H9 (cell line): ENCODE measurements at regions not wholly inside any gene's neighbourhood (a gene's known extent, or its start where the extent isn't known, plus 50 kb on each side); places are given as distances from the start of the nearest gene placed in this dataset.

Experiments
- DNase-seq: peaks from one replicate; pipeline ENCODE4 v3.0.0-alpha.2; 2017
- H2AFZ ChIP-seq: one replicate; pipeline ENCODE4 v1.6.1; 2013; ENCODE audit warnings: mild to moderate bottlenecking, low read length, control low read depth, moderate library complexity
- H2AK5ac ChIP-seq: 2 replicates; pipeline ENCODE4 v1.6.1; 2013; ENCODE audit warnings: low read length, control low read depth, mixed read lengths; ENCODE audit not compliant: insufficient read length
- H2BK120ac ChIP-seq: one replicate; pipeline ENCODE4 v1.6.1; 2013; ENCODE audit warnings: low read depth, mild to moderate bottlenecking, low read length, control low read depth, inconsistent platforms; ENCODE audit not compliant: poor library complexity, severe bottlenecking
- H2BK12ac ChIP-seq: 2 replicates; pipeline ENCODE4 v1.6.1; 2013; ENCODE audit warnings: low read length, control low read depth, mixed read lengths, low read depth; ENCODE audit not compliant: insufficient read length
- H2BK15ac ChIP-seq: 2 replicates; pipeline ENCODE4 v1.6.1; 2013; ENCODE audit warnings: low read depth, low read length, control low read depth
- H2BK20ac ChIP-seq: one replicate; pipeline ENCODE4 v1.6.1; 2013; ENCODE audit warnings: low read depth, mild to moderate bottlenecking, low read length, control low read depth, inconsistent platforms; ENCODE audit not compliant: poor library complexity, severe bottlenecking
- H2BK5ac ChIP-seq: 2 replicates; pipeline ENCODE4 v1.6.1; 2013; ENCODE audit warnings: low read length, control low read depth, mixed read lengths; ENCODE audit not compliant: insufficient read length
- H3K14ac ChIP-seq: 2 replicates; pipeline ENCODE4 v1.6.1; 2013; ENCODE audit warnings: low read length, control low read depth; ENCODE audit not compliant: insufficient read depth
- H3K18ac ChIP-seq: 2 replicates; pipeline ENCODE4 v1.6.1; 2013; ENCODE audit warnings: low read depth, mild to moderate bottlenecking, mixed read lengths, low read length, control low read depth; ENCODE audit not compliant: insufficient read length
- H3K23ac ChIP-seq: 2 replicates; pipeline ENCODE4 v1.6.1; 2013; ENCODE audit warnings: low read length, control low read depth, mixed read lengths, low read depth; ENCODE audit not compliant: insufficient read length
- H3K23me2 ChIP-seq: 2 replicates; pipeline ENCODE4 v1.6.1; 2013; ENCODE audit warnings: low read depth, mild to moderate bottlenecking, mixed read lengths, low read length, control low read depth; ENCODE audit not compliant: insufficient read length, poor library complexity, severe bottlenecking
- H3K27ac ChIP-seq: 2 replicates; pipeline ENCODE4 v1.5.1; 2013; ENCODE audit warnings: low read length, control low read depth, mixed read lengths, low read depth; ENCODE audit not compliant: insufficient read length
- H3K27me3 ChIP-seq: 2 replicates; pipeline ENCODE4 v1.6.1; 2013; ENCODE audit warnings: low read length, control low read depth, inconsistent platforms; ENCODE audit not compliant: insufficient read depth
- H3K4ac ChIP-seq: 2 replicates; pipeline ENCODE4 v1.6.1; 2013; ENCODE audit warnings: low read depth, mild to moderate bottlenecking, control low read depth, inconsistent platforms, low read length, moderate library complexity
- H3K4me1 ChIP-seq: 2 replicates; pipeline ENCODE4 v1.6.1; 2013; ENCODE audit warnings: low read length, control low read depth, inconsistent platforms; ENCODE audit not compliant: insufficient read depth
- H3K4me2 ChIP-seq: 2 replicates; pipeline ENCODE4 v1.6.1; 2013; ENCODE audit warnings: low read length, control low read depth, mixed read lengths; ENCODE audit not compliant: insufficient read length, insufficient read depth
- H3K56ac ChIP-seq: 2 replicates; pipeline ENCODE4 v1.6.1; 2013; ENCODE audit warnings: low read depth, mild to moderate bottlenecking, mixed read lengths, low read length, control low read depth; ENCODE audit not compliant: insufficient read length
- H3K79me1 ChIP-seq: 2 replicates; pipeline ENCODE4 v1.6.1; 2013; ENCODE audit warnings: low read depth, mild to moderate bottlenecking, moderate library complexity, low read length, control low read depth, inconsistent platforms; ENCODE audit not compliant: insufficient read depth, poor library complexity, severe bottlenecking
- H3K79me2 ChIP-seq: 2 replicates; pipeline ENCODE4 v1.6.1; 2013; ENCODE audit warnings: low read length, control low read depth, inconsistent platforms; ENCODE audit not compliant: insufficient read depth
- H3K9ac ChIP-seq: 2 replicates; pipeline ENCODE4 v1.6.1; 2013; ENCODE audit warnings: low read length, control low read depth, mixed read lengths; ENCODE audit not compliant: insufficient read length; ENCODE audit errors: extremely low read depth
- H3K9me3 ChIP-seq: one replicate; pipeline ENCODE4 v1.6.1; 2013; ENCODE audit warnings: low read depth, low read length, inconsistent platforms; ENCODE audit not compliant: control insufficient read depth
- H3T11ph ChIP-seq: one replicate; pipeline ENCODE4 v1.6.1; 2013; ENCODE audit warnings: mild to moderate bottlenecking, low read length, control low read depth, inconsistent platforms
- H4K20me1 ChIP-seq: one replicate; pipeline ENCODE4 v1.6.1; 2013; ENCODE audit not compliant: control insufficient read depth, insufficient read length, insufficient read depth
- H4K5ac ChIP-seq: 2 replicates; pipeline ENCODE4 v1.6.1; 2013; ENCODE audit warnings: low read depth, mild to moderate bottlenecking, mixed read lengths, low read length, control low read depth; ENCODE audit not compliant: insufficient read length
- H4K8ac ChIP-seq: replicated peaks from 2 replicates; pipeline ENCODE4 v1.6.1; 2013; ENCODE audit warnings: low read length, control low read depth, mixed read lengths, low read depth; ENCODE audit not compliant: insufficient read length
- H4K91ac ChIP-seq: 2 replicates; pipeline ENCODE4 v1.6.1; 2013; ENCODE audit warnings: low read depth, mild to moderate bottlenecking, moderate library complexity, mixed read lengths, low read length, control low read depth; ENCODE audit not compliant: insufficient read length
- H3K27ac Mint-ChIP-seq, 3 experiments: 2 replicates in 2 of 3; 3 replicates in 1 of 3; pipeline ENCODE4 v1.8.0; 2020 to 2021; ENCODE audit warnings: mixed read lengths in 3 of 3, mild to moderate bottlenecking in 1 of 3, moderate library complexity in 1 of 3
- H3K27me3 Mint-ChIP-seq: 2 replicates; pipeline ENCODE4 v1.8.0; 2021; ENCODE audit warnings: low read depth, mild to moderate bottlenecking, moderate library complexity, mixed read lengths
- H3K36me3 Mint-ChIP-seq, 3 experiments: 2 replicates in 2 of 3; 3 replicates in 1 of 3; pipeline ENCODE4 v1.8.0; 2020 to 2021; ENCODE audit warnings: low read depth in 3 of 3, mixed read lengths in 3 of 3; ENCODE audit not compliant: insufficient read depth in 1 of 3
- H3K4me1 Mint-ChIP-seq, 2 experiments: 2 replicates each; pipeline ENCODE4 v1.8.0; 2020; ENCODE audit warnings: mixed read lengths in 2 of 2
- H3K4me3 Mint-ChIP-seq, 2 experiments: 2 replicates in 1 of 2; 3 replicates in 1 of 2; pipeline ENCODE4 v1.8.0; 2020 to 2021; ENCODE audit warnings: mild to moderate bottlenecking in 2 of 2, mixed read lengths in 2 of 2, moderate library complexity in 1 of 2
- H3K9me3 Mint-ChIP-seq, 2 experiments: 2 replicates in 1 of 2; 3 replicates in 1 of 2; pipeline ENCODE4 v1.8.0; 2020; ENCODE audit warnings: mild to moderate bottlenecking in 2 of 2, mixed read lengths in 2 of 2, moderate library complexity in 1 of 2
- CTCF ChIP-seq: fragments of 200-600 bp; sonication (generic); conservative IDR thresholded peaks from 3 replicates; pipeline ENCODE4 v1.8.0; 2021; ENCODE audit warnings: antibody characterized with exemption, mild to moderate bottlenecking
- WGBS: extraction: QIAGEN DNeasy Blood & Tissue Kit; methylation state at CpG from one replicate; pipeline ENCODE4 v1.1.7; 2013; ENCODE audit warnings: missing lambda C conversion rate, low lambda C conversion rate, mixed read lengths; ENCODE audit not compliant: insufficient read length; ENCODE audit errors: extremely low coverage; 5-methylcytosine and 5-hydroxymethylcytosine counted together

- Histone ChIP-seq H3K18ac (no peak overlapping the region), H3K56ac (no peak overlapping the region), H3K9me3 (no peaks in the 10 kb centered on the region), H2AFZ (no peak overlapping the region), H2AK5ac (no peak overlapping the region), H3K4ac (no peak overlapping the region), H3K4me2 (no peak overlapping the region), H4K8ac (no peak overlapping the region), H3K79me1 (no peaks in the 10 kb centered on the region), H4K5ac (no peak overlapping the region), H3K27me3 (no peaks in the 10 kb centered on the region), H3K79me2 (no peaks in the 10 kb centered on the region), H2BK120ac (no peak overlapping the region), H2BK12ac (no peak overlapping the region), H3K14ac (no peak overlapping the region), H2BK15ac (no peak overlapping the region), H3K9ac (no peak overlapping the region), H2BK20ac (no peak overlapping the region), H3T11ph (no peak overlapping the region), H3K23me2 (no peaks in the 10 kb centered on the region), H2BK5ac (no peak overlapping the region), H3K27ac (no peak overlapping the region), H4K91ac (no peak overlapping the region), H4K20me1 (no peaks in the 10 kb centered on the region), H3K4me1 (no peaks in the 10 kb centered on the region), H3K23ac (no peak overlapping the region)
- no peak overlapping the region for H3K4me3 Mint-ChIP-seq
- H3K4me1 Mint-ChIP-seq = peaks cover 16 to 27% of the 10 kb centered on the region in 2 experiments
- DNase-seq = no peak
- H3K27ac Mint-ChIP-seq = no peak overlapping the region
- no peaks in the 10 kb centered on the region; a peak in 1 of 7 replicates for H3K36me3 Mint-ChIP-seq
- peaks cover 10% of the 10 kb centered on the region for H3K27me3 Mint-ChIP-seq
- no peaks in the 10 kb centered on the region; a peak in 1 of 5 replicates for H3K9me3 Mint-ChIP-seq
- no CpG with 5 or more reads among the region's 20 CpGs for WGBS
- no peak for TF ChIP-seq CTCF
These were observed 97.4 kb upstream of the TMPRSS2 start for GRCh38 chr21:41605178-41605933.
